ENCODE measurements at regions not wholly inside any gene's neighbourhood (a gene's known extent, or its start where the extent isn't known, plus 50 kb on each side); places are given as distances from the start of the nearest gene placed in this dataset.

DNA sequence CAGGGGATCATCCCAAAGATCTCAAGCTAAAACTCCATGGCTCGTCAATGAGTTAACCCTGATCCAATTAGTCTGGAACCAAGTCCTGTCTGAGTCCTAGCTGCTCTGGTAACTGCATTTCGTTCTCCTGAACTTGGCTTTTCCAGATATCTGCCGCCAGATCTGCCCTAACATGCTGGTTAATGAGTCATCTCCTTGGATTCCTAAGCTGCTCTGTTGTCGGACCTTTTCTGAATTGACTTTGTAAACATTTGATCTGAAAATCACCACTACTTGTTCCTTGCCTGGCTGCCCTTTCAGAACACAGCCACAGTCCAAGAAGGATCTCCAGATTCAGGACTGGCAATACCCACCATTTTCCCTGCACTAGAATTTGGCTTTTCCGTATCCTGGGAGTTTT lies 473.0 kb downstream of the ZSWIM6 start:
- TF ChIP-seq POLR2A (IDR thresholded peaks at IDR 0.05) = no peak
- TF ChIP-seq, protein P1, sequence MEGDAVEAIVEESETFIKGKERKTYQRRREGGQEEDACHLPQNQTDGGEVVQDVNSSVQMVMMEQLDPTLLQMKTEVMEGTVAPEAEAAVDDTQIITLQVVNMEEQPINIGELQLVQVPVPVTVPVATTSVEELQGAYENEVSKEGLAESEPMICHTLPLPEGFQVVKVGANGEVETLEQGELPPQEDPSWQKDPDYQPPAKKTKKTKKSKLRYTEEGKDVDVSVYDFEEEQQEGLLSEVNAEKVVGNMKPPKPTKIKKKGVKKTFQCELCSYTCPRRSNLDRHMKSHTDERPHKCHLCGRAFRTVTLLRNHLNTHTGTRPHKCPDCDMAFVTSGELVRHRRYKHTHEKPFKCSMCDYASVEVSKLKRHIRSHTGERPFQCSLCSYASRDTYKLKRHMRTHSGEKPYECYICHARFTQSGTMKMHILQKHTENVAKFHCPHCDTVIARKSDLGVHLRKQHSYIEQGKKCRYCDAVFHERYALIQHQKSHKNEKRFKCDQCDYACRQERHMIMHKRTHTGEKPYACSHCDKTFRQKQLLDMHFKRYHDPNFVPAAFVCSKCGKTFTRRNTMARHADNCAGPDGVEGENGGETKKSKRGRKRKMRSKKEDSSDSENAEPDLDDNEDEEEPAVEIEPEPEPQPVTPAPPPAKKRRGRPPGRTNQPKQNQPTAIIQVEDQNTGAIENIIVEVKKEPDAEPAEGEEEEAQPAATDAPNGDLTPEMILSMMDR (IDR thresholded peaks at IDR 0.05) = no peak

All from sigmoid colon (tissue), 3 donors.